Hypothalamus (tissue), 51 donors: ENCODE measurements at regions not wholly inside any gene's neighbourhood (a gene's known extent, or its start where the extent isn't known, plus 50 kb on each side); places are given as distances from the start of the nearest gene placed in this dataset.

Experiments used
- DNase-seq, 51 donors: peaks; one replicate each; lab custom pipeline; 2025; lab: John Stamatoyannopoulos, UW

DNA sequence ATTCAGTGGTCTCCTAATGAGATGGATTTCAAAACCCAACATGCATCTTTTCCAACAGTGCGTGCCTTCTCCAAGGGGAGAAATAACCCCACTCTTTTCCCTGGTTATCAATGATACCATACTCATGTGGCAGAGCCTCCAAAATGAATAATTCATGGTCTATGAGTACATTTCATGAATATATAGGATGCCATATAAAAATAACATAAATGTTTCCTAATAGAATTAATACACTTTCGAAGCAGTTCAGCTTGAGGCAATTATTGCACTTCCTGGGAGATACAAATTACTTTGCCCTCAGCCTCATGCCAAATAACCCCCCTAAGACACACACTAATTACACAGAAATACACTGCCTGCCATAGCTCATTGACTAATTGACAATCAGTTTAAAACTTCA, 318.6 kb downstream of the ZSWIM6 start:
- DNase-seq, result no peak

GRCh38 chr5:61651195-61651594, 319.1 kb downstream of the ZSWIM6 start:
- DNase-seq, result no peak

DNA sequence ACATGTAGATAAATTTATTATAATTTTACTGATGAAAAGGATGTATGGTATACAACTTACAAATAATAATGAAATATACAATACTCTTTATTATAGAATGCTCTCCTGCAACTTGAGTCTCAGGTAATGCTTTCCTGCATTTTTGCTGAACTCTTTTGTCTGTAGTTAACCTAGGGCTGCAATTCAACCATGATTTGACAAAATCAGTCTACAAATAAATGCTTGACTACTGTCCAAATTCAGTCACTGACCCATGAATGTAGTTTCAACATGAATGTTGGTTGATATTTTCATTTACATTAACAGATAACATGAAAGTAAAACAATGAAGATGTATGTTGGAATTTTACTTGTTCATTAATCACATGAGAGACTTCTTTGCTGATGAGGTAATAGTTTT, 320.9 kb downstream of the ZSWIM6 start:
- no peak for DNase-seq

DNA sequence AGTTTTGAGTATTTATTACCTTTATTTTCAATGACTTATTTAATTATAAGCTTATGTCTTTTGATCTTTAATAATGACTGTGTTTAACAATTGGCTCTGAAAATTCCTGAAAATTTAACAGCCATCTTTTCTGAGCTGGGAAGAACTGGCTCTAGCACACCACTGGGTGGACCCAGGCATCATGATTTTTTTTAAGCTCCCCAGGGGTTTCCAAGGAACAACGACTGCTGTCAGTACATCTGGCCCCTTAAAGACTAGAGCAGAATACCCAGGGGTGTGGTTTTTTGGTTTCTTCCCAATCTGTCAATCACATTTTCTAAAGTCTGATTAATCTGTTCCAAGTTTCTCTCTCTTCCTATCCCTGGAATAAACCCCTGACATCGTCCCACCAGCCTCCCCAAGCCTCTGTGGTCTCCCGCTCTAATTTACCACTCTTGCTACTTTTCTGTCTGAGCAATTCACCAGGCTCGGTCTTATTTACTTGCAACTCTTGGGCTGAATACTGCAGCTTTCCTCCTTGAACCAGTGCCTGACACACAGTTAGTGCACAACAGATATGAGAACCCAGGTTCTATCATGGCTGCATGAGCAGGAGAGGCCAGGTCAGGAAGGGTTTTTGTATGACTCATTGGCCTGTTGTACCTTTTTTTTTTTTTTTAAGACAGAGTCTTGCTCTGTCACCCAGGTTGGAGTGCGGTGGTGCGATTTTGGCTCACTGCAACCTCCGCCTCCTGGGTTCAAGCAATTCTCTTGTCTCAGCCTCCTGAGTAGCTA, 321.9 kb downstream of the ZSWIM6 start:
- DNase-seq, result no peak

DNA sequence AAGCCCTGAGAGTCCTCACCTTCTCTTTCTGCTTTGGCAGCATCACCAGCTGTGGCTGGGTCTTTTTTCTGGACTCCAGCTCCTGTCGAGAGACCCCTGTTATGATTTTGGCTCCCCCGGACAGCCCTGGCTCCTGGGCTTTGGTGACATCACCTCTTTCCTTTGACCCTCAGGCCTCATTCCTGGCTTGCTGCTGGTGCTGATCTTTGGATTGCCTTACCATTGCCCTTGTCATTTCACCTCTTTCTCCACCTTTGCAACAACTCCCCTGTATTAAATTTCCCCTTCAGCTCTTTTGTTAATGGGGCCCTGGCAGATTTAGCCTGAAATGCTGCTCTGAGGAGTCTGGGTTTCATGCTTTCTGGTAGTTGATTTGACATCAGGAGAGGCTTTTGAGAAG, 322.8 kb downstream of the ZSWIM6 start:
- DNase-seq, result no peak

- DNase-seq, result no peak
Observed at GRCh38 chr5:61657010-61657409, 325.0 kb downstream of the ZSWIM6 start.

DNA sequence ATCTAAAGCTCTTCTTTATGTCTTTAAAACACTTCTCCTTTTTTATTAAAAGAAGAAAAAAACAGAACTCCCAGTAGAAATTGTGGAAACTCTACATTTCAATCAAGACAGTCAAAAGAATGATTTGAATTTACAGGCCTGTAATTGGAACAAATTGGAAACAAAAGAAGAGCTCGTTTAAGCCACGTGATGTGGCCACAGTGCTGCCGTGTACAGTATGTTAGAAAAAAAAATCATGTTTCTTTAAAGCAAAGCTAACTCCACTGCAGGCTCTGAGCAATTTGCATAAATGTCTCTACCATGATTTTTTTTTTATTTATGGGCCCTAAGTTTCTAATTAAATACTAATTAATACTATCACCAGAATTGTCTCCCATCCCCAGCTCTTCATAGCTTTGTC, 325.6 kb downstream of the ZSWIM6 start:
- DNase-seq, result no peak

GRCh38 chr5:61658592-61659008, 326.5 kb downstream of the ZSWIM6 start:
- DNase-seq, result peak in 49 of 51 donors; percentile 16 to 87 (median 64)

DNA sequence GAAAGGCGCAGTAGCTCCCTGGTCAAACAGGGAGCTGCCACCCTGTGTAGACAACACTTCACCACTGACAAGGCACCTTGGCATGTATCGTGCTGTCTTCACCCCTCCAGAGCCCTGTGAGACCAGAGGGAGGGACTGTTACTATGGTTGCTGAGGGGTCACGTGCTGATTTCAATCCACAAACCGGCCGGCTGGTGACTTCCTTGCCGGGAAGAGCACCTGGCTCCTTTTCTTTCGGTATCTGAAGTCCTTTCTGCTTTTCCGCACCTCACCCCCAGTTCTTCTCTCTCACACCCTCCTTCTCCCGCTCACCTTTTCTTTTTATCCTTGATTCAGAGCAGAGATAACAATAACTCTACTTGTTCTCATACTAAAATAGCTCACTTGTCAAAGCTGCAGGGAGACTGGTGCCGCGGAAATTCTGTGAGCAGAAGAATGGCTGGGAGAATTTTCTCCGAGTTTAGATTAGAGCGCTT, 327.2 kb downstream of the ZSWIM6 start:
- DNase-seq, result peak in 11 of 51 donors; percentile 10 to 67 (median 30)

GRCh38 chr5:61662670-61663069, 330.6 kb downstream of the ZSWIM6 start:
- no peak for DNase-seq

DNA sequence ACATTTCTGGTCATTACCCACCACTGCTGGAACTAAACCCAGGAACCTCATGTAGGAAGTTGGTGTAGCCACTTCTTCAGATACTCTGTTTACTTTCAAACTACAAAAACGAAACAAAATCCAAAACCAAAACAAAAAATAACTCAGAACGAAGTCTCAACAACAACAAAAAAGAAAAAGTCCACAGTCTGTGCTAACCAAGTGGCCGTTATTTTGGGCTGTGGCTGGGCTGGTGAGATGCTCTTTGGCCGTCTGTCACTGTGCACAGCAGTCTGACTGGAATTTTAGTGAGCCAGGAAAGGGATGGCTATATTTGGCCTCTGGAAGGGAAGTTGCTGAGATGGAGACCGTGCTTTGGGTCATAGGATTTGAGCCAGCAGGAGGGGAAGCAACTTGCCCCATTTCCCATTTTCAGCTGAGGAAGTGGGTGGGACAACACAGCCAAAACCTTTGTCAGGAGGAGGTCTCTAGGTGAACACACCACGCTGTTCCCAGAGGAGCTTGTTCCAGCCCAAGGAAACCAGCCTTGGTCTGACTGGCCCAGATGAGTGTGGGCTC, 334.1 kb downstream of the ZSWIM6 start:
- no peak for DNase-seq

- peak in 1 of 51 donors; percentile 70 for DNase-seq
Observed at GRCh38 chr5:61667525-61668218, 335.6 kb downstream of the ZSWIM6 start.

DNA sequence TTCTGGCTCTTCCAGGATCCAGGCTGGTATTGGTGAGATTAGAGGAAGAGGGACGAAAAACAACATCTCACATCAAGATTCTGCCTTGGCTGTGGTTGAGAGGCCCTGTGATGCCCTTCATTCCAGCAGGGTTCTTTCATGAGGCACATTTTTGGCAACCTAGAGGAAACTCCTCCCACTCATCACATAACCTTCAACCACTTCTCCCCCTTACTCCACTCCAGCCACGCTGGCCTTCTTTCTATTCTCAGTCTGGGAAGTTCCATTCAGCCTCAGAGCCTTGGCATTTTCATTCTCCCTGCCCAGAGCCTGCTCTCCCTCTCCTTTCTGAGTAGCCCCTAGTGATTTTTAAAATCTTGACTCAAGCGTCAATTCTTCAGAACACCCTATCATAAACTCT, 337.5 kb downstream of the ZSWIM6 start:
- no peak for DNase-seq

GRCh38 chr5:61670941-61671340, 338.9 kb downstream of the ZSWIM6 start:
- no peak for DNase-seq

DNA sequence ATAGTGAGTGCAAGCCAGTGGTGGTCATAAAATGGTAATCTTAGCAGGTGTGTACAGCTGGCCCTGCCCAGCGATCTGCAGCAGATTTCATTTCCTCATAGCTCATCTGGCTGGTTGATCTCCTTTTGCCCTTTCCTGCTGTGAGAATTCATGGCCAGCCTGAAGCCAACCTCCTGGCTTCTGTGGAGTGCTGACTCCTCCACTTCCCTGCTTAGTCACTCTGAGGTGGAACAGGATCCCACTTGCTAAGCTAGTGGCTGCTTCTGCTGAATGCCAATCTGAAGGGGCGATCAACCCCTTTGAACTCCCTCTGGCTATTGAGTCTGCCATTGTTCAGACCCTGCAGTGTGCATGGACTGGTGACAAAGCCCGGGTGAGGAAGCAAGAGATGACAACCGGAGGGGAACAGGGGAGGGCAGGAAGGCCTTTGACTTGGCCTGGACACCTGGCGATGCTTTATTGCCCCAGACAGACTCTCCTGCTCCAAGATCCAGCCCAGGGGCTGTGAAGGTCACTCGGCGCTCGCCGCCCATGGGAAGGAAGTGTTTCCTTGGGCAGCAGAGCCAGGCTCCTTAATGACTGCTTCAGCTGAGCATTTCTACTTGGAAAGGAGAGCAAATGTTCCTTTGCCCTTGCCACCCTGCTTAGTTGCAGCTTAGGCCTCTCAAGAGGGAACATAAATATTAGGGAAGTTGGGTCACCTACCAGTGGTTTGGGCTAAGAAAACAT, 341.1 kb downstream of the ZSWIM6 start:
- peak in 1 of 51 donors; percentile 25 for DNase-seq

- DNase-seq, result no peak
Observed at GRCh38 chr5:61674378-61674777, 342.3 kb downstream of the ZSWIM6 start.

- DNase-seq, result peak in 31 of 51 donors; percentile 11 to 83 (median 44)
Observed at GRCh38 chr5:61675015-61675692, 343.1 kb downstream of the ZSWIM6 start.

GRCh38 chr5:61677220-61677619, 345.2 kb downstream of the ZSWIM6 start:
- no peak for DNase-seq

GRCh38 chr5:61678966-61679365, 346.9 kb downstream of the ZSWIM6 start:
- DNase-seq, result no peak

DNA sequence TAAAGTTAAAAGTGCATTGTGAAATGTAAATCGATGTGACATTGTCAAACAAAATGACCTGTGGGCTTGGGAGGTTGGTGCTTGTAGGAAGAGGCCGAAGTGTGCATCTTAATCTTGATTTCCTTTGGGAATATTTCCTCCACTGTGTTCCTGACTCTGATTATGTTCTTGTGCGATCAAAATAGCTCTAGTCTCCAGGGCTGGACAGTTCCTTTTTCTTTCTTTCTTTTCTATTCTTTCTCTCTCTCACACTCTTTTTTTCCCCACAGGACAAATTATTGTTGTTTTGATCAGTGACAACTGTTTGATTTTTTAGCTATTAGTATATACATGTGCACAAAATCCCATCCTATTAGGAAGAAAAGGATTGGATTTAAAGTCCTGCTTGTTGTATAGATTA, 347.5 kb downstream of the ZSWIM6 start:
- no peak for DNase-seq
